ENCODE measurements at regions not wholly inside any gene's neighbourhood (a gene's known extent, or its start where the extent isn't known, plus 50 kb on each side); places are given as distances from the start of the nearest gene placed in this dataset.
"Not testable (repeated sequence)": the region's sequence is repeated elsewhere in the genome, so short reads cannot be mapped to it uniquely, and the experiment has no call there.

GRCh38 chr4:163702736-163703135 lies 208.2 kb downstream of the TMA16 start:
- ATAC-seq (ENCODE audit: low FRiP score) (no peak), DNase-seq (ENCODE audit: low spot score) (no peak)
- no peak for TF ChIP-seq CTCF (IDR thresholded peaks at IDR 0.05)

GRCh38 chr4:163703251-163703650 lies 208.8 kb downstream of the TMA16 start:
- DNase-seq (ENCODE audit: low spot score), result no peak
- no peak for TF ChIP-seq CTCF (IDR thresholded peaks at IDR 0.05)
- ATAC-seq (ENCODE audit: low FRiP score), result no peak

- DNase-seq (ENCODE audit: low spot score) (no peak), ATAC-seq (ENCODE audit: low FRiP score) (no peak)
- no peak for TF ChIP-seq CTCF (IDR thresholded peaks at IDR 0.05)
Observed at GRCh38 chr4:163707873-163708272, 213.4 kb downstream of the TMA16 start.

- no peak for TF ChIP-seq CTCF (IDR thresholded peaks at IDR 0.05)
- no peak for ATAC-seq (ENCODE audit: low FRiP score)
- DNase-seq (ENCODE audit: low spot score), result no peak
Observed at GRCh38 chr4:163709601-163710000, 215.1 kb downstream of the TMA16 start.

- ATAC-seq (ENCODE audit: low FRiP score) (no peak), DNase-seq (ENCODE audit: low spot score) (no peak)
- TF ChIP-seq CTCF (IDR thresholded peaks at IDR 0.05), result no peak
Observed at GRCh38 chr4:163710158-163710557, 215.7 kb downstream of the TMA16 start.

- not testable (repeated sequence) for DNase-seq (ENCODE audit: low spot score); ATAC-seq (ENCODE audit: low FRiP score)
Observed at GRCh38 chr4:163724495-163724894, 230.0 kb downstream of the TMA16 start.

GRCh38 chr4:163726641-163727040 lies 232.2 kb downstream of the TMA16 start:
- no peak for ATAC-seq (ENCODE audit: low FRiP score)
- no peak for DNase-seq (ENCODE audit: low spot score)
- TF ChIP-seq CTCF (IDR thresholded peaks at IDR 0.05), result no peak

- ATAC-seq (ENCODE audit: low FRiP score) (no peak), DNase-seq (ENCODE audit: low spot score) (no peak)
- no peak for TF ChIP-seq CTCF (IDR thresholded peaks at IDR 0.05)
Observed at GRCh38 chr4:163731071-163731470, 236.6 kb downstream of the TMA16 start.

Data from omental fat pad (tissue), 3 donors.